ENCODE measurements at regions not wholly inside any gene's neighbourhood (a gene's known extent, or its start where the extent isn't known, plus 50 kb on each side); places are given as distances from the start of the nearest gene placed in this dataset.

- Histone ChIP-seq H3K9ac (ENCODE audit: low read depth in 1 of 2, low read length in 2 of 2) (no peak overlapping the region), H3K27me3 (ENCODE audit: control insufficient read depth in 4 of 4, insufficient read depth in 4 of 4, low read length in 3 of 4) (no peaks in the 10 kb centered on the region), H3K27ac (ENCODE audit: low read depth in 1 of 2, low read length in 2 of 2) (no peak overlapping the region), H3K4me3 (ENCODE audit: low read depth in 1 of 3, low read length in 3 of 3) (no peak overlapping the region), H3K4me1 (ENCODE audit: control insufficient read depth in 4 of 4, insufficient read depth in 4 of 4, low read length in 3 of 4) (no peaks in the 10 kb centered on the region), H3K9me3 (ENCODE audit: control insufficient read depth in 4 of 4, low read length in 3 of 4) (peaks cover 2 to 15% (median 8%) of the 10 kb centered on the region in 4 donors), H3K36me3 (ENCODE audit: control insufficient read depth in 4 of 4, insufficient read depth in 3 of 4, low read depth in 1 of 4, low read length in 3 of 4) (no peaks in the 10 kb centered on the region)
- DNase-seq (ENCODE audit: low spot score): no peak
- WGBS: 92% methylated on average over 4 of the region's 4 CpGs
- no peak for TF ChIP-seq REST (IDR thresholded peaks at IDR 0.05)
- TF ChIP-seq FOXA1 (IDR thresholded peaks at IDR 0.05): no peak
- no peak for TF ChIP-seq FOXA2 (IDR thresholded peaks at IDR 0.05)
- TF ChIP-seq HNF4A (conservative IDR thresholded peaks at IDR 0.05): no peak
- TF ChIP-seq CTCF (IDR thresholded peaks at IDR 0.05; ENCODE audit: low read depth, low read length, missing input control): no peak
- no peak for TF ChIP-seq RXRA (IDR thresholded peaks at IDR 0.05)
- no peak for TF ChIP-seq TAF1 (conservative IDR thresholded peaks at IDR 0.05)
- TF ChIP-seq ZBTB33 (IDR thresholded peaks at IDR 0.05): no peak
- TF ChIP-seq MAX (IDR thresholded peaks at IDR 0.05): no peak
- TF ChIP-seq RAD21 (IDR thresholded peaks at IDR 0.05): no peak
- TF ChIP-seq EGR1 (IDR thresholded peaks at IDR 0.05; ENCODE audit: low read depth in 2 of 2): no peak
- TF ChIP-seq GABPA (IDR thresholded peaks at IDR 0.05 in 1 of 2, conservative IDR thresholded peaks at IDR 0.05 in 1 of 2): no peak
- TF ChIP-seq YY1 (IDR thresholded peaks at IDR 0.05): no peak
- no peak for TF ChIP-seq SP1 (IDR thresholded peaks at IDR 0.05)
- TF ChIP-seq ATF3 (IDR thresholded peaks at IDR 0.05): no peak
Observed at GRCh38 chr10:28845009-28845682, 167.8 kb downstream of the BAMBI start.

GRCh38 chr10:28849309-28849708, 172.0 kb downstream of the BAMBI start:
- Histone ChIP-seq H3K9ac (ENCODE audit: low read depth in 1 of 2, low read length in 2 of 2) (no peak overlapping the region), H3K4me1 (ENCODE audit: control insufficient read depth in 4 of 4, insufficient read depth in 4 of 4, low read length in 3 of 4) (no peaks in the 10 kb centered on the region), H3K4me3 (ENCODE audit: low read depth in 1 of 3, low read length in 3 of 3) (no peak overlapping the region), H3K9me3 (ENCODE audit: control insufficient read depth in 4 of 4, low read length in 3 of 4) (peaks cover 0 to 11% (median 7%) of the 10 kb centered on the region in 4 donors), H3K27ac (ENCODE audit: low read depth in 1 of 2, low read length in 2 of 2) (no peak overlapping the region), H3K27me3 (ENCODE audit: control insufficient read depth in 4 of 4, insufficient read depth in 4 of 4, low read length in 3 of 4) (no peaks in the 10 kb centered on the region), H3K36me3 (ENCODE audit: control insufficient read depth in 4 of 4, insufficient read depth in 3 of 4, low read depth in 1 of 4, low read length in 3 of 4) (no peaks in the 10 kb centered on the region)
- DNase-seq (ENCODE audit: low spot score): no peak
- 91% methylated on average over 3 of the region's 3 CpGs for WGBS
- TF ChIP-seq CTCF (IDR thresholded peaks at IDR 0.05; ENCODE audit: low read depth, low read length, missing input control) (no peak), GABPA (IDR thresholded peaks at IDR 0.05 in 1 of 2, conservative IDR thresholded peaks at IDR 0.05 in 1 of 2) (no peak), RAD21 (IDR thresholded peaks at IDR 0.05) (no peak), RXRA (IDR thresholded peaks at IDR 0.05) (no peak), FOXA2 (IDR thresholded peaks at IDR 0.05) (no peak), NR2F2 (IDR thresholded peaks at IDR 0.05) (no peak), TAF1 (conservative IDR thresholded peaks at IDR 0.05) (no peak), EGR1 (IDR thresholded peaks at IDR 0.05; ENCODE audit: low read depth in 2 of 2) (no peak), HNF4A (conservative IDR thresholded peaks at IDR 0.05) (no peak), MAX (IDR thresholded peaks at IDR 0.05) (no peak), YY1 (IDR thresholded peaks at IDR 0.05) (no peak), HNF4G (IDR thresholded peaks at IDR 0.05) (no peak)
